Endothelial cell of hepatic sinusoid (primary cell): ENCODE measurements at regions not wholly inside any gene's neighbourhood (a gene's known extent, or its start where the extent isn't known, plus 50 kb on each side); places are given as distances from the start of the nearest gene placed in this dataset.
"Not testable (repeated sequence)": the region's sequence is repeated elsewhere in the genome, so short reads cannot be mapped to it uniquely, and the experiment has no call there.

Experiments
- in situ Hi-C: cut with HindIII; loops from 2 replicates; pipeline ENCODE4 v1.10.0; 2017; ENCODE audit warnings: low sequenced_read_pairs

- in situ Hi-C loops: no loop called here
Measured at GRCh38 chr11:44361813-44362212, 51.9 kb upstream of the ALX4 start.

- in situ Hi-C loops: no loop called here
Measured at GRCh38 chr11:44363116-44363515, 53.2 kb upstream of the ALX4 start.

- in situ Hi-C loops: no loop called here
Measured at GRCh38 chr11:44364596-44364995, 54.7 kb upstream of the ALX4 start.

- in situ Hi-C loops: no loop called here
Measured at GRCh38 chr11:44365616-44366015, 55.7 kb upstream of the ALX4 start.

- in situ Hi-C loops: no loop called here
Measured at GRCh38 chr11:44366026-44366425, 56.1 kb upstream of the ALX4 start.

- in situ Hi-C loops: no loop called here
Measured at GRCh38 chr11:44366741-44367140, 56.8 kb upstream of the ALX4 start.

GRCh38 chr11:44367452-44367851 is 57.5 kb upstream of the ALX4 start:
- in situ Hi-C loops: no loop called here

- in situ Hi-C loops: no loop called here
Measured at GRCh38 chr11:44368886-44369285, 58.9 kb upstream of the ALX4 start.

GRCh38 chr11:44371042-44371441 is 61.1 kb upstream of the ALX4 start:
- in situ Hi-C loops: not testable (repeated sequence)

GRCh38 chr11:44371706-44372105 is 61.8 kb upstream of the ALX4 start:
- in situ Hi-C loops: no loop called here

- in situ Hi-C loops: no loop called here
Measured at GRCh38 chr11:44372989-44373388, 63.0 kb upstream of the ALX4 start.

- in situ Hi-C loops: no loop called here
Measured at GRCh38 chr11:44374001-44374400, 64.1 kb upstream of the ALX4 start.

GRCh38 chr11:44376423-44376822 is 66.5 kb upstream of the ALX4 start:
- in situ Hi-C loops: no loop called here

GRCh38 chr11:44377121-44377520 is 67.2 kb upstream of the ALX4 start:
- in situ Hi-C loops: no loop called here

GRCh38 chr11:44377914-44378321 is 68.0 kb upstream of the ALX4 start:
- in situ Hi-C loops: no loop called here

- in situ Hi-C loops: no loop called here
Measured at GRCh38 chr11:44379141-44380008, 69.4 kb upstream of the ALX4 start.

GRCh38 chr11:44380009-44380313 is 70.0 kb upstream of the ALX4 start:
- in situ Hi-C loops: no loop called here

- in situ Hi-C loops: no loop called here
Measured at GRCh38 chr11:44380820-44381219, 70.9 kb upstream of the ALX4 start.

- in situ Hi-C loops: no loop called here
Measured at GRCh38 chr11:44381261-44381660, 71.3 kb upstream of the ALX4 start.

GRCh38 chr11:44382118-44382517 is 72.2 kb upstream of the ALX4 start:
- in situ Hi-C loops: no loop called here

GRCh38 chr11:44382656-44383240 is 72.8 kb upstream of the ALX4 start:
- in situ Hi-C loops: no loop called here

GRCh38 chr11:44383246-44383645 is 73.3 kb upstream of the ALX4 start:
- in situ Hi-C loops: no loop called here

- in situ Hi-C loops: no loop called here
Measured at GRCh38 chr11:44387415-44387814, 77.5 kb upstream of the ALX4 start.
